T-cell (primary cell): ENCODE measurements at regions not wholly inside any gene's neighbourhood (a gene's known extent, or its start where the extent isn't known, plus 50 kb on each side); places are given as distances from the start of the nearest gene placed in this dataset.

ENCODE experiments used
- ATAC-seq, 4 experiments: fragments of 200-7000 bp in 3 of 4; fragments of 150-1000 bp in 1 of 4; cut with Tn5 transposase; replicated peaks in 1 of 4; 1 replicate in 3 of 4; 2 replicates in 1 of 4; pipeline ENCODE4 v1.10.0; 2021; ENCODE audit warnings: moderate library complexity in 3 of 4, mild to moderate bottlenecking in 2 of 4, moderate number of reproducible peaks in 1 of 4
- CTCF ChIA-PET, 2 donors: fragments of 300-600 bp; sonication (Branson Sonifier 250); formaldehyde crosslinking; loops; one replicate each; lab custom pipeline; 2022; ENCODE audit warnings: antibody characterized with exemption in 2 of 2; lab: Charles Lee
- POLR2A ChIA-PET, 2 donors: fragments of 300-600 bp; sonication (Branson Sonifier 250); formaldehyde crosslinking; loops; one replicate each; lab custom pipeline; 2022; ENCODE audit warnings: antibody characterized with exemption in 2 of 2; lab: Charles Lee
- DNase-seq, 35 experiments: peaks; one replicate each; pipeline versions ENCODE4 v3.0.0 to v3.0.0-alpha.2; 2013 to 2023
- H3K27ac ChIP-seq: one replicate; pipeline ENCODE4 v1.5.1; 2013; ENCODE audit warnings: low read length
- H3K27me3 ChIP-seq, 2 experiments: replicated peaks in 1 of 2; 1 replicate in 1 of 2; 2 replicates in 1 of 2; pipeline versions ENCODE4 v1.6.1 to v1.7.0; 2013; ENCODE audit warnings: low read length in 1 of 2, mixed read lengths in 1 of 2; ENCODE audit not compliant: control insufficient read depth in 2 of 2, insufficient read depth in 2 of 2; ENCODE audit errors: extremely low read depth in 1 of 2
- H3K36me3 ChIP-seq, 2 donors: 1 replicate in 1 of 2; 2 replicates in 1 of 2; pipeline versions ENCODE4 v1.6.1 to v1.7.0; 2013; ENCODE audit warnings: low read length in 1 of 2; ENCODE audit not compliant: control insufficient read depth in 2 of 2, insufficient read depth in 1 of 2; ENCODE audit errors: extremely low read depth in 1 of 2
- H3K4me1 ChIP-seq, 2 experiments: 1 replicate in 1 of 2; 2 replicates in 1 of 2; pipeline versions ENCODE4 v1.6.1 to v1.7.0; 2013; ENCODE audit warnings: low read length in 2 of 2, mixed read lengths in 1 of 2; ENCODE audit not compliant: insufficient read depth in 2 of 2, control insufficient read depth in 1 of 2; ENCODE audit errors: extremely low read depth in 1 of 2
- H3K4me3 ChIP-seq, 2 donors: 1 replicate in 1 of 2; 2 replicates in 1 of 2; pipeline versions ENCODE4 v1.5.1 to v1.7.0; 2013; ENCODE audit warnings: mild to moderate bottlenecking in 2 of 2, low read length in 1 of 2, moderate library complexity in 1 of 2; ENCODE audit not compliant: control insufficient read depth in 1 of 2; ENCODE audit errors: extremely low read depth in 1 of 2
- H3K9me3 ChIP-seq: 2 replicates; pipeline ENCODE4 v1.7.0; 2013
- H3K27ac Mint-ChIP-seq, 2 donors: one replicate each; pipeline ENCODE4 v1.8.0; 2020 to 2021; ENCODE audit warnings: mild to moderate bottlenecking in 2 of 2, mixed read lengths in 2 of 2
- H3K27me3 Mint-ChIP-seq, 2 donors: one replicate each; pipeline ENCODE4 v1.8.0; 2021 to 2022; ENCODE audit warnings: mixed read lengths in 2 of 2
- H3K36me3 Mint-ChIP-seq: one replicate; pipeline ENCODE4 v1.8.0; 2021; ENCODE audit warnings: mixed read lengths
- H3K4me1 Mint-ChIP-seq, 3 donors: one replicate each; pipeline ENCODE4 v1.8.0; 2020 to 2022; ENCODE audit warnings: mixed read lengths in 3 of 3, mild to moderate bottlenecking in 1 of 3
- H3K4me3 Mint-ChIP-seq, 3 donors: one replicate each; pipeline ENCODE4 v1.8.0; 2020 to 2022; ENCODE audit warnings: mild to moderate bottlenecking in 3 of 3, mixed read lengths in 3 of 3, moderate library complexity in 3 of 3
- H3K9me3 Mint-ChIP-seq, 3 donors: one replicate each; pipeline ENCODE4 v1.8.0; 2020 to 2022; ENCODE audit warnings: mixed read lengths in 3 of 3
- WGBS: methylation state at CpG from one replicate; pipeline ENCODE4 v1.1.5; 2013; ENCODE audit warnings: missing lambda C conversion rate; ENCODE audit not compliant: insufficient coverage; 5-methylcytosine and 5-hydroxymethylcytosine counted together

DNA sequence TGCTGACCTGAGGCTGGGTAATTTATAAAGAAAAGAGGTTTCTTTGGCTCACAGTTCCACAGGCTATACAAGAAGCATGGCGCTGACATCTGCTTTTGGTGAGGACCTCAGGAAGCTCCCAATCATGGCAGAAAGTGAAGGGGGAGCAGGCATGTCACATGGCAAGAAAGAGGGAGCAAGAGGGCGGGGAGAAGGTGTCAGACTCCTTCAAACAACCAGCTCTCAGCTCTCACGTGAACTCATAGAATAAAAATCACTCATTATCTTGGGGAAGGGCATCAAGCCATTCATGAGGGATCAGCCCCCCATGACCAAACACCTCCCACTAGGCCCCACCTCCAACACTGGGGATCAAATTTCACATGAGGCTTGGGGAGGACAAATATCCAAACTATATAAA is 266.8 kb downstream of the RHOU start:
- POLR2A ChIA-PET = no interaction called here
- CTCF ChIA-PET = no interaction called here

DNA sequence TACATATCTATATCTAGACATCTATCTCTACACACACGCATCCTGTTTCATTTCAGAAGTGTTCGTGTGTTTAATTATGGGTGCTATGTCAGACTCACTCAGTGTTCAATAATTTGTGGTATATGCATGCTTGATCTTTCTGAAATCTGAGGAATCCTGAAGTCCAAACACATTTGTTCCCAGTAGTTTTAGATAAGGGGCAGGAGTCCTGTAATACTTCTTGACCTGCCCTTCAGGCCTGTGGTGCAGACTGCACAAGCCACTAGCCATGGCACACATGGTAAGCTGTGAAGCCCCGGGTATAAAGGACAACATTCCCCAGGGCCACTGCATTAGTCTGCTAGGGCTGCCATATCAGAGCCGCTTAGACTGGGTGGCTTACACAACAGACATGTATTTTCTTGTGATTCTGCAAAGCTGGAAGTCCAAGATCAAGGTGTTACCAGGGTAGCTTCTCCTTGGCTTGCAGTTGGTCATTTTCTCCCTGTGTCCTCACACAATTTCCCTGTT is 267.2 kb downstream of the RHOU start:
- 85% methylated on average over 2 of the region's 4 CpGs for WGBS
- H3K4me3 ChIP-seq = no peak overlapping the region
- no peak for ATAC-seq
- CTCF ChIA-PET = no interaction called here
- no peaks in the 10 kb centered on the region for H3K27me3 ChIP-seq
- Mint-ChIP-seq H3K27me3 (no peaks in the 10 kb centered on the region), H3K4me1 (peaks cover 14 to 19% (median 17%) of the 10 kb centered on the region in 3 donors), H3K9me3 (no peaks in the 10 kb centered on the region), H3K4me3 (no peak overlapping the region), H3K36me3 (no peaks in the 10 kb centered on the region), H3K27ac (peak overlapping the region in 1 of 2 donors; percentile 1)
- no peak for DNase-seq
- no peaks in the 10 kb centered on the region for H3K9me3 ChIP-seq
- POLR2A ChIA-PET = no interaction called here
- peaks cover 7 to 13% of the 10 kb centered on the region in 2 experiments for H3K4me1 ChIP-seq
- no peak overlapping the region for H3K27ac ChIP-seq
- H3K36me3 ChIP-seq = no peaks in the 10 kb centered on the region

More for the DNA sequence above, 266.8 kb downstream of the RHOU start:
- no peak overlapping the region for H3K4me3 Mint-ChIP-seq
- Histone ChIP-seq H3K4me1 (peaks cover 7 to 13% of the 10 kb centered on the region in 2 experiments), H3K4me3 (no peak overlapping the region), H3K27me3 (no peaks in the 10 kb centered on the region), H3K27ac (no peak overlapping the region), H3K9me3 (no peaks in the 10 kb centered on the region), H3K36me3 (no peaks in the 10 kb centered on the region)
- DNase-seq (no peak), ATAC-seq (no peak)
- no peaks in the 10 kb centered on the region for H3K36me3 Mint-ChIP-seq
- H3K27ac Mint-ChIP-seq = peak overlapping the region in 1 of 2 donors; percentile 1
- H3K27me3 Mint-ChIP-seq = no peaks in the 10 kb centered on the region
- peaks cover 14 to 19% (median 17%) of the 10 kb centered on the region in 3 donors for H3K4me1 Mint-ChIP-seq
- WGBS = 100% methylated on average over 2 of the region's 3 CpGs
- no peaks in the 10 kb centered on the region for H3K9me3 Mint-ChIP-seq

DNA sequence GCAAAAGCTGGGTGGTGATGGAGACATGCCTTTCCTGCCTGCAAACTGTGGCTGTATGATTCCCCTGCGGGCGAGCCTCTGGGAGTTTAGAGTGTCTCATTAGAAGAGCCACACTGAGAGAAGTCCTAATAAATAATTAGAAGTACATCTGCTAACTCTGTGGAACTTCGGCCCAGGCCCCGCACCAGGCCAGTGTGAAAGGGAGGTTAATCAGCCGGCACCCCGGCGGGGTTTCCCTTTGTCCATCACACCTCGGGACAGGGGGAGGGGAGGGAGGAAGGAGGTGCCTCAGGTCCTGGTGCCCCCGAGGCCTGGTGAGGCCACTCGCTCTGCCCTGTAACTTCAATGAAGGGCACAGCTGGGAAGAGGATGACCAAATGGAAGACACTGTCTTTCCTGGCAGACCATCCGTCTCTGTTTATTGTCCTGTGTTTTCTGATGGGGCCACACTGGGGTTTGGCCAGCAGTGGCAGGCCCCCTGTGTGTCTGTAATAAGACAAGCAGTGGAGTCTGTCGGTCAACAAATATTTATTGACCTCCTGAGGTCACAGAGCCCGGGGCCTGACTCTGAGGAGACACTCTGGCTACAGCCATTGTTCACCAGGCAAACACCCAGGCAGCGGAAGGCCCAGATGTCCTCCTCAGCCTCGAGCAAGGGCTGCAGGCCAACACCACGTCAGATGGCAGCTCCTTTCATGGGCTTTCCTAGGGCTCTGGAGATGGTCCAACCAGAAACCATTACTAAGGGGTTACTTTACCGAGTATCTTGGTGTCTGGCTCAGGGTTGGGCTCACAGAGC is 267.5 kb upstream of the RAB4A start:
- Mint-ChIP-seq H3K36me3 (no peaks in the 10 kb centered on the region), H3K4me1 (peaks cover 14 to 19% (median 17%) of the 10 kb centered on the region in 3 donors), H3K27ac (no peak overlapping the region), H3K9me3 (no peaks in the 10 kb centered on the region), H3K27me3 (no peaks in the 10 kb centered on the region), H3K4me3 (no peak overlapping the region)
- Histone ChIP-seq H3K4me1 (peaks cover 7 to 13% of the 10 kb centered on the region in 2 experiments), H3K27me3 (no peaks in the 10 kb centered on the region), H3K4me3 (no peak overlapping the region), H3K9me3 (no peaks in the 10 kb centered on the region), H3K27ac (no peak overlapping the region), H3K36me3 (no peaks in the 10 kb centered on the region)
- ATAC-seq (no peak), DNase-seq (no peak)
- POLR2A ChIA-PET = no interaction called here
- CTCF ChIA-PET = no interaction called here
- 93% methylated on average over 15 of the region's 17 CpGs for WGBS

DNA sequence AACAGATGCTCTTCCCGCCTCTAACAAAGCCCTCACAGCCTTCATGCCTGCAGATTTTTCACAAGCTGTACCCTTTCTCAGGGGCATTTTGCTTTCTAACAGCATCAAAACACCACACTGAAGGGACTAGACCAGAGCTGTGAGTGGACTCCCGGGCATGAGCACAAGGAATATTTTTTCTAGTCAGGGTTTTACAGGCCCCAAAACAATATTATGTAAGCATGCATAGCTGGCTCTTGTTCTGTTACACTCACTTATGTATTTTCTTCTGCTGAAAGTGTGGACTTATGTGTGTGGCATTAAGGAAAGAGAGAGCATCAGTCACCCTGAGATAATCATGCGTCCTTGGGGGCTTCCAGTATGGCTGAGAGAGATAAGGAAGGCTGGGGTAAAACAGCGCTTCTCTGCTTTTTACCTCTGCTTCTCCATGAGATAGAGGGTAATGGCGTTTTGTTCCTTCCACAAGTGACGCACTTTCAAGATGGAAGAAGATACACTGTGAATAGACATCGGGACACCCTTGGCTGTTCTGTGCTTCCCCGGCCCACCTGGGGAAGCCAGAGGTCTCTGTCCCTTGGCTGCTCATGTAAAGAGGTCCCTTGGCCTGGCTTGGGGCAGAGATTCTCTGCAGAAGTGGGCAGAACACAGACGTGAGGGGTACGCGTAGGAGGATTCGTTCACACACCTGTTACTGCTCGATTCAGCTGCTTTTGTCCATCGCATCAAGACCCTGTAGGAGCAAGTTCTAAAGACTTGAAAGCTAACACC is 266.7 kb upstream of the RAB4A start:
- Mint-ChIP-seq H3K4me1 (peaks cover 14 to 19% (median 17%) of the 10 kb centered on the region in 3 donors), H3K27me3 (no peaks in the 10 kb centered on the region), H3K27ac (no peak overlapping the region), H3K9me3 (no peaks in the 10 kb centered on the region), H3K36me3 (no peaks in the 10 kb centered on the region), H3K4me3 (no peak overlapping the region)
- CTCF ChIA-PET = interaction anchor here in 1 of 2 donors (0.6 kb wide), 1 partner anchor 40 kb away, joined by 3 read pairs; no protein-coding TSS in a partner anchor
- no peaks in the 10 kb centered on the region for H3K36me3 ChIP-seq
- H3K4me1 ChIP-seq = peaks cover 7 to 13% of the 10 kb centered on the region in 2 experiments
- H3K27me3 ChIP-seq = no peaks in the 10 kb centered on the region
- 97% methylated on average over 13 of the region's 14 CpGs for WGBS
- H3K4me3 ChIP-seq = no peak overlapping the region
- H3K9me3 ChIP-seq = no peaks in the 10 kb centered on the region
- POLR2A ChIA-PET = no interaction called here
- DNase-seq = no peak
- no peak overlapping the region for H3K27ac ChIP-seq
- ATAC-seq = no peak

DNA sequence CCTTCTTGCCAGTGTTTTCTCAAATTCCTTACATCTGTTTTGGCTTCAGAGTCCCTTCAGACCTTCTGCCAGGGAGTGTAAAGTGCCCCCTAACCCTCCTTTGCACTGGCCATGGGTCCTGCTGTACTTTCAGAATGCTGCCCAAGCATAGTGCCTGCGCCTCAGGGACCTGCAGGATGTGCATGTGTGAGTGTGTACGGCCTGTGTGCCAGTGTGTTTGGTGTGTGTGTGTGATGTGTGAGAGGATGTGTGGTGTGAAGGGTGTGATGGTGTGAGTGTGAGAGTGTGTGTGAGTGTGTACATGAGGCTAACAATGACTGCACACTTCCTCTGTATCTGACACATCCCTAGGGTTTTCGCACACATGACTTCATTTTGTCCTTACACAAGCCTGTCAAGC is 265.8 kb upstream of the RAB4A start:
- no peak for DNase-seq
- Mint-ChIP-seq H3K4me3 (no peak overlapping the region), H3K27ac (no peak overlapping the region), H3K27me3 (no peaks in the 10 kb centered on the region), H3K4me1 (peaks cover 14 to 19% (median 17%) of the 10 kb centered on the region in 3 donors), H3K36me3 (no peaks in the 10 kb centered on the region), H3K9me3 (no peaks in the 10 kb centered on the region)
- no peaks in the 10 kb centered on the region for H3K9me3 ChIP-seq
- no peak for ATAC-seq
- no peaks in the 10 kb centered on the region for H3K36me3 ChIP-seq
- 89% methylated on average over 2 of the region's 3 CpGs for WGBS
- H3K4me1 ChIP-seq = peaks cover 7 to 13% of the 10 kb centered on the region in 2 experiments
- ChIA-PET CTCF (no interaction called here), POLR2A (no interaction called here)
- H3K27ac ChIP-seq = no peak overlapping the region
- no peaks in the 10 kb centered on the region for H3K27me3 ChIP-seq
- H3K4me3 ChIP-seq = no peak overlapping the region

DNA sequence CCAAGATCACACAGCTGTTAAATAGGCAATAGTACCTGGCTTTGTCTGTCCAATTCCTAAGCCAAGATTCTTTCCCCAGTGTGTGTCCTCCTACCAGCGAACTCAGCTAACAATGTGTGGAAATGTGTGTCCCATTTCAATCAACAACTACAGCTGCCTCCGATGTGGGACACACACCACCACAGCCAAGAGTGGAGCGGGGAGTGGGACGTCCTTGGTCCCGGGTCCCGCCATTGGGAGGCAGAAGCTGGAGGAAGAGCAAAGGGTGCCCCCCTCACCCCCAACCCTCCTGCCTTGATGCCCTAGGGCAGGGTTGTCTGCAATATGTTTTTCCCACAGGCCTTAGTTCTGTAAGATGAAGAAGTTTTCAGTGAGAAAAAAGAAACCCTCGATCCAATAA is 265.4 kb upstream of the RAB4A start:
- CTCF ChIA-PET = interaction anchor here in 1 of 2 donors (0.6 kb wide), 1 partner anchor 22 kb away, joined by 4 read pairs; no protein-coding TSS in a partner anchor

More for the DNA sequence above, 265.4 kb upstream of the RAB4A start:
- ATAC-seq = no peak
- Histone ChIP-seq H3K4me1 (peaks cover 7 to 13% of the 10 kb centered on the region in 2 experiments), H3K27ac (no peak overlapping the region), H3K36me3 (no peaks in the 10 kb centered on the region), H3K9me3 (no peaks in the 10 kb centered on the region), H3K27me3 (no peaks in the 10 kb centered on the region), H3K4me3 (no peak overlapping the region)
- no peaks in the 10 kb centered on the region for H3K27me3 Mint-ChIP-seq
- peaks cover 14 to 19% (median 15%) of the 10 kb centered on the region in 3 donors for H3K4me1 Mint-ChIP-seq
- WGBS = 100% methylated on average over 1 of the region's 7 CpGs
- no peak for DNase-seq
- H3K27ac Mint-ChIP-seq = no peak overlapping the region
- POLR2A ChIA-PET = no interaction called here
- no peaks in the 10 kb centered on the region for H3K36me3 Mint-ChIP-seq
- H3K9me3 Mint-ChIP-seq = no peaks in the 10 kb centered on the region
- H3K4me3 Mint-ChIP-seq = no peak overlapping the region
